Neural progenitor cell (in vitro differentiated cells): ENCODE measurements at regions not wholly inside any gene's neighbourhood (a gene's known extent, or its start where the extent isn't known, plus 50 kb on each side); places are given as distances from the start of the nearest gene placed in this dataset.

Experiments
- DNase-seq: peaks from one replicate; pipeline ENCODE4 v3.0.0-alpha.2; 2016; ENCODE audit warnings: low spot score
- H2AFZ ChIP-seq: fragments of 200-600 bp; sonication (generic); replicated peaks from 2 replicates; pipeline ENCODE4 v1.6.1; 2016; ENCODE audit warnings: antibody characterized with exemption
- H3F3A ChIP-seq: fragments of 200-600 bp; sonication (generic); 2 replicates; pipeline ENCODE4 v1.6.1; 2016; ENCODE audit warnings: antibody characterized with exemption, low read depth
- H3K27ac ChIP-seq: fragments of 200-600 bp; sonication (generic); 2 replicates; pipeline ENCODE4 v1.5.1; 2016; ENCODE audit warnings: mild to moderate bottlenecking
- H3K27me3 ChIP-seq: fragments of 200-600 bp; sonication (generic); 2 replicates; pipeline ENCODE4 v1.6.1; 2016; ENCODE audit warnings: mild to moderate bottlenecking, moderate library complexity
- H3K36me3 ChIP-seq: fragments of 200-600 bp; sonication (generic); 2 replicates; pipeline ENCODE4 v1.5.1; 2016
- H3K4me1 ChIP-seq: fragments of 200-600 bp; sonication (generic); 2 replicates; pipeline ENCODE4 v1.6.1; 2016; ENCODE audit warnings: mixed run types
- H3K4me2 ChIP-seq: fragments of 200-600 bp; sonication (generic); 2 replicates; pipeline ENCODE4 v1.6.1; 2016
- H3K4me3 ChIP-seq: fragments of 200-600 bp; sonication (generic); 2 replicates; pipeline ENCODE4 v1.5.1; 2016
- H3K79me2 ChIP-seq: fragments of 200-600 bp; sonication (generic); 2 replicates; pipeline ENCODE4 v1.6.1; 2016; ENCODE audit warnings: low read depth
- H3K9ac ChIP-seq: fragments of 200-600 bp; sonication (generic); 2 replicates; pipeline ENCODE4 v1.6.1; 2016
- H3K9me3 ChIP-seq: fragments of 200-600 bp; sonication (generic); 2 replicates; pipeline ENCODE4 v1.5.1; 2016; ENCODE audit warnings: low read depth
- H4K20me1 ChIP-seq: fragments of 200-600 bp; sonication (generic); 2 replicates; pipeline ENCODE4 v1.6.1; 2016; ENCODE audit warnings: low read depth
- H3K27ac Mint-ChIP-seq: 3 replicates; pipeline ENCODE4 v1.8.0; 2021; ENCODE audit warnings: mixed read lengths
- H3K27me3 Mint-ChIP-seq: 2 replicates; pipeline ENCODE4 v1.8.0; 2022; ENCODE audit warnings: low read depth, mild to moderate bottlenecking, inconsistent platforms, moderate library complexity, mixed read lengths; ENCODE audit not compliant: insufficient read depth
- H3K36me3 Mint-ChIP-seq: 3 replicates; pipeline ENCODE4 v1.8.0; 2021; ENCODE audit warnings: mixed read lengths
- H3K4me1 Mint-ChIP-seq: 3 replicates; pipeline ENCODE4 v1.8.0; 2021; ENCODE audit warnings: mixed read lengths
- H3K4me3 Mint-ChIP-seq: 3 replicates; pipeline ENCODE4 v1.8.0; 2021; ENCODE audit warnings: mild to moderate bottlenecking, moderate library complexity, mixed read lengths
- H3K9me3 Mint-ChIP-seq: 3 replicates; pipeline ENCODE4 v1.8.0; 2020; ENCODE audit warnings: mixed read lengths
- CTCF ChIP-seq: fragments of 200-600 bp; sonication (generic); IDR thresholded peaks from 2 replicates; pipeline ENCODE4 v1.5.1; 2017; ENCODE audit warnings: antibody characterized with exemption, mild to moderate bottlenecking
- EZH2 ChIP-seq: fragments of 200-600 bp; sonication (generic); IDR thresholded peaks from 2 replicates; pipeline ENCODE4 v1.6.1; 2017; ENCODE audit warnings: antibody characterized with exemption, mild to moderate bottlenecking, moderate library complexity
- EZH2phosphoT487 ChIP-seq: fragments of 200-600 bp; sonication (generic); IDR thresholded peaks from 2 replicates; pipeline ENCODE4 v1.6.1; 2017; ENCODE audit warnings: antibody characterized with exemption

GRCh38 chr22:48444320-48445112 lies 1383.2 kb downstream of the BRD1 start:
- DNase-seq = no peak
- H3F3A ChIP-seq = no peaks in the 10 kb centered on the region
- H3K9ac ChIP-seq = no peak overlapping the region
- H3K4me1 Mint-ChIP-seq = peaks cover 9% of the 10 kb centered on the region
- no peak overlapping the region for H3K27ac Mint-ChIP-seq
- TF ChIP-seq EZH2 (no peak), EZH2phosphoT487 (no peak), CTCF (no peak)
- no peaks in the 10 kb centered on the region for H3K79me2 ChIP-seq
- no peaks in the 10 kb centered on the region for H3K4me1 ChIP-seq
- no peak overlapping the region for H3K4me3 Mint-ChIP-seq
- no peaks in the 10 kb centered on the region for H3K9me3 Mint-ChIP-seq
- no peak overlapping the region for H3K4me3 ChIP-seq
- no peaks in the 10 kb centered on the region for H3K9me3 ChIP-seq
- no peak overlapping the region for H3K4me2 ChIP-seq
- H4K20me1 ChIP-seq = no peaks in the 10 kb centered on the region
- H3K36me3 Mint-ChIP-seq = no peaks in the 10 kb centered on the region
- H3K27ac ChIP-seq = no peak overlapping the region
- H3K27me3 ChIP-seq = no peaks in the 10 kb centered on the region
- no peaks in the 10 kb centered on the region for H3K36me3 ChIP-seq
- no peak overlapping the region for H2AFZ ChIP-seq
- H3K27me3 Mint-ChIP-seq = peaks cover 2% of the 10 kb centered on the region

- Histone ChIP-seq H3K27me3 (no peaks in the 10 kb centered on the region), H3K9me3 (no peaks in the 10 kb centered on the region), H3K27ac (no peak overlapping the region), H2AFZ (no peak overlapping the region), H3K4me3 (no peak overlapping the region), H3K9ac (no peak overlapping the region), H3F3A (no peaks in the 10 kb centered on the region), H3K79me2 (no peaks in the 10 kb centered on the region), H3K36me3 (no peaks in the 10 kb centered on the region), H3K4me1 (no peaks in the 10 kb centered on the region), H4K20me1 (no peaks in the 10 kb centered on the region), H3K4me2 (no peak overlapping the region)
- no peak for DNase-seq
- no peaks in the 10 kb centered on the region for H3K9me3 Mint-ChIP-seq
- TF ChIP-seq EZH2phosphoT487 (no peak), EZH2 (no peak), CTCF (no peak)
- H3K4me1 Mint-ChIP-seq = peaks cover 12% of the 10 kb centered on the region
- H3K36me3 Mint-ChIP-seq = no peaks in the 10 kb centered on the region
- H3K27me3 Mint-ChIP-seq = peaks cover 2% of the 10 kb centered on the region
- H3K4me3 Mint-ChIP-seq = no peak overlapping the region
- H3K27ac Mint-ChIP-seq = no peak overlapping the region
Observed at GRCh38 chr22:48443680-48444079, 1384.0 kb downstream of the BRD1 start.

- no peaks in the 10 kb centered on the region for H3F3A ChIP-seq
- no peaks in the 10 kb centered on the region for H4K20me1 ChIP-seq
- Mint-ChIP-seq H3K9me3 (no peaks in the 10 kb centered on the region), H3K27me3 (peaks cover 8% of the 10 kb centered on the region), H3K27ac (no peak overlapping the region), H3K36me3 (no peaks in the 10 kb centered on the region), H3K4me1 (peaks cover 12% of the 10 kb centered on the region), H3K4me3 (no peak overlapping the region)
- no peak overlapping the region for H2AFZ ChIP-seq
- H3K79me2 ChIP-seq = no peaks in the 10 kb centered on the region
- H3K27me3 ChIP-seq = no peaks in the 10 kb centered on the region
- H3K9me3 ChIP-seq = no peaks in the 10 kb centered on the region
- no peak overlapping the region for H3K27ac ChIP-seq
- no peak overlapping the region for H3K4me3 ChIP-seq
- H3K4me2 ChIP-seq = no peak overlapping the region
- TF ChIP-seq CTCF (no peak), EZH2phosphoT487 (no peak), EZH2 (no peak)
- no peak for DNase-seq
- no peak overlapping the region for H3K9ac ChIP-seq
- H3K4me1 ChIP-seq = no peaks in the 10 kb centered on the region
- H3K36me3 ChIP-seq = no peaks in the 10 kb centered on the region
Observed at GRCh38 chr22:48442663-48443062, 1385.0 kb downstream of the BRD1 start.
